ENCODE measurements at regions not wholly inside any gene's neighbourhood (a gene's known extent, or its start where the extent isn't known, plus 50 kb on each side); places are given as distances from the start of the nearest gene placed in this dataset.

DNA sequence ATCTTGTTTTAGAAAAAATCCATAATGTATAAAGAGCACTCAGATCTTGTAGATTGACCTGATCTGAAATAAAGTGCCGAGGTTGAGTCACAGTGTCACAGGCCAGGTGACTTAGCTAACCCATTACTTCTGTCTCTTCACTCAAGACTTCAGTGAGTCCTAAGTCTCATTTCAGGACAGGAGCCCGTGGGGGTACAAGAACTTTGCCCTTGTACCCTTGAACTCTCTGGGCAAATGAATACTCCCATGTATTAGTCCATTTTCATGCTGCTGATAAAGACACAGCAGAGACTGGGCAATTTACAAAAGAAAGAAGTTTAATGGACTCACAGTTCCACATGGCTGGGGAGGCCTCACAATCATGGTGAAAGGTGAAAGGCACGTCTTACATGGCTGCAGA lies 160.2 kb downstream of the ZPLD1 start:
- no peaks in the 10 kb centered on the region for H3K9me3 ChIP-seq (ENCODE audit: control insufficient read depth, low read depth, low read length)

More for the DNA sequence above, 160.2 kb downstream of the ZPLD1 start:
- Histone ChIP-seq H2BK12ac (ENCODE audit: insufficient read length, low read depth, low read length) (no peak overlapping the region), H3K23me2 (ENCODE audit: insufficient read length, low read depth, low read length, poor library complexity, severe bottlenecking) (no peaks in the 10 kb centered on the region), H2AK5ac (ENCODE audit: insufficient read length, low read length) (no peak overlapping the region), H3K4me2 (ENCODE audit: insufficient read depth, insufficient read length, low read length) (no peak overlapping the region), H4K20me1 (ENCODE audit: control insufficient read depth, insufficient read depth, insufficient read length) (no peaks in the 10 kb centered on the region), H4K5ac (ENCODE audit: insufficient read length, low read depth, low read length) (no peak overlapping the region), H3K4ac (ENCODE audit: low read depth, low read length) (no peak overlapping the region), H3K27ac (ENCODE audit: insufficient read length, low read depth, low read length) (no peak overlapping the region), H3K4me1 (ENCODE audit: insufficient read depth, low read length) (no peaks in the 10 kb centered on the region), H3K79me1 (ENCODE audit: insufficient read depth, low read depth, low read length, poor library complexity, severe bottlenecking) (no peaks in the 10 kb centered on the region), H3K79me2 (ENCODE audit: insufficient read depth, low read length) (no peaks in the 10 kb centered on the region), H3K9ac (ENCODE audit: extremely low read depth, insufficient read length, low read length) (no peak overlapping the region), H3K18ac (ENCODE audit: insufficient read length, low read depth, low read length) (no peak overlapping the region), H2BK120ac (ENCODE audit: low read depth, low read length, poor library complexity, severe bottlenecking) (no peak overlapping the region), H3T11ph (ENCODE audit: low read length) (no peak overlapping the region), H2AFZ (ENCODE audit: low read length) (no peak overlapping the region), H4K91ac (ENCODE audit: insufficient read length, low read depth, low read length) (no peak overlapping the region), H3K23ac (ENCODE audit: insufficient read length, low read depth, low read length) (no peak overlapping the region), H2BK20ac (ENCODE audit: low read depth, low read length, poor library complexity, severe bottlenecking) (no peak overlapping the region), H3K14ac (ENCODE audit: insufficient read depth, low read length) (no peak overlapping the region), H3K27me3 (ENCODE audit: insufficient read depth, low read length) (no peaks in the 10 kb centered on the region), H4K8ac (replicated peaks; ENCODE audit: insufficient read length, low read depth, low read length) (no peak overlapping the region), H3K56ac (ENCODE audit: insufficient read length, low read depth, low read length) (no peak overlapping the region), H2BK5ac (ENCODE audit: insufficient read length, low read length) (no peak overlapping the region), H2BK15ac (ENCODE audit: low read depth, low read length) (no peak overlapping the region)
- no peak overlapping the region for H3K27ac Mint-ChIP-seq
- peaks cover 0 to 3% of the 10 kb centered on the region in 2 experiments; a peak in 3 of 5 replicates for H3K9me3 Mint-ChIP-seq
- no peaks in the 10 kb centered on the region for H3K27me3 Mint-ChIP-seq (ENCODE audit: low read depth)
- DNase-seq, result no peak
- H3K4me3 Mint-ChIP-seq, result no peak overlapping the region
- H3K4me1 Mint-ChIP-seq, result no peaks in the 10 kb centered on the region
- no peaks in the 10 kb centered on the region; a peak in 1 of 7 replicates for H3K36me3 Mint-ChIP-seq (ENCODE audit: insufficient read depth in 1 of 3, low read depth in 3 of 3)
- TF ChIP-seq, protein P1, sequence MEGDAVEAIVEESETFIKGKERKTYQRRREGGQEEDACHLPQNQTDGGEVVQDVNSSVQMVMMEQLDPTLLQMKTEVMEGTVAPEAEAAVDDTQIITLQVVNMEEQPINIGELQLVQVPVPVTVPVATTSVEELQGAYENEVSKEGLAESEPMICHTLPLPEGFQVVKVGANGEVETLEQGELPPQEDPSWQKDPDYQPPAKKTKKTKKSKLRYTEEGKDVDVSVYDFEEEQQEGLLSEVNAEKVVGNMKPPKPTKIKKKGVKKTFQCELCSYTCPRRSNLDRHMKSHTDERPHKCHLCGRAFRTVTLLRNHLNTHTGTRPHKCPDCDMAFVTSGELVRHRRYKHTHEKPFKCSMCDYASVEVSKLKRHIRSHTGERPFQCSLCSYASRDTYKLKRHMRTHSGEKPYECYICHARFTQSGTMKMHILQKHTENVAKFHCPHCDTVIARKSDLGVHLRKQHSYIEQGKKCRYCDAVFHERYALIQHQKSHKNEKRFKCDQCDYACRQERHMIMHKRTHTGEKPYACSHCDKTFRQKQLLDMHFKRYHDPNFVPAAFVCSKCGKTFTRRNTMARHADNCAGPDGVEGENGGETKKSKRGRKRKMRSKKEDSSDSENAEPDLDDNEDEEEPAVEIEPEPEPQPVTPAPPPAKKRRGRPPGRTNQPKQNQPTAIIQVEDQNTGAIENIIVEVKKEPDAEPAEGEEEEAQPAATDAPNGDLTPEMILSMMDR (conservative IDR thresholded peaks at IDR 0.05), result no peak
- no CpG with 5 or more reads among the region's 3 CpGs for WGBS (ENCODE audit: extremely low coverage, insufficient read length, low lambda C conversion rate)
